ENCODE measurements at regions not wholly inside any gene's neighbourhood (a gene's known extent, or its start where the extent isn't known, plus 50 kb on each side); places are given as distances from the start of the nearest gene placed in this dataset.

DNA sequence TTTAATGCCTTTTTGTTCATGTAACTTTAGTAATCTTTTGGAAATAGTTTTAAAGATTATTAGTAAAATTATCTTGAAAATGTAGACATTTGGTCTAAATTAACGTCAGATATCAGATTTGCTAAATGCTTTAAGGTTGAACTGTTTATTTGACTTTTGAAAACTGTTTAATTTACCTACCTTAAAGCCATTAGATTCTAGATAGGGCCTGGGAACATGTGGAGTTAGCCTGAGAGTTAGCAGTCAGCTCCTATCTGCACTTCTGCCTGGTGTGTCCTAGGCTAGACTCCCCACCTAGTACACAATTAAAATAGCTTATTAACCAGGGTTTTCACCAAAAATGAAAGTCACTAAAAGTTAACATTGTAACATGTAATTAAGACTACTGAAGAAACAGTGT lies 53.7 kb upstream of the CFAP20DC start:
- no peak for DNase-seq (ENCODE audit: low read depth in 1 of 2, low spot score in 1 of 2)
- H3K4me3 ChIP-seq (replicated peaks; ENCODE audit: insufficient read depth, low read length): no peak overlapping the region
- TF ChIP-seq, protein P1, sequence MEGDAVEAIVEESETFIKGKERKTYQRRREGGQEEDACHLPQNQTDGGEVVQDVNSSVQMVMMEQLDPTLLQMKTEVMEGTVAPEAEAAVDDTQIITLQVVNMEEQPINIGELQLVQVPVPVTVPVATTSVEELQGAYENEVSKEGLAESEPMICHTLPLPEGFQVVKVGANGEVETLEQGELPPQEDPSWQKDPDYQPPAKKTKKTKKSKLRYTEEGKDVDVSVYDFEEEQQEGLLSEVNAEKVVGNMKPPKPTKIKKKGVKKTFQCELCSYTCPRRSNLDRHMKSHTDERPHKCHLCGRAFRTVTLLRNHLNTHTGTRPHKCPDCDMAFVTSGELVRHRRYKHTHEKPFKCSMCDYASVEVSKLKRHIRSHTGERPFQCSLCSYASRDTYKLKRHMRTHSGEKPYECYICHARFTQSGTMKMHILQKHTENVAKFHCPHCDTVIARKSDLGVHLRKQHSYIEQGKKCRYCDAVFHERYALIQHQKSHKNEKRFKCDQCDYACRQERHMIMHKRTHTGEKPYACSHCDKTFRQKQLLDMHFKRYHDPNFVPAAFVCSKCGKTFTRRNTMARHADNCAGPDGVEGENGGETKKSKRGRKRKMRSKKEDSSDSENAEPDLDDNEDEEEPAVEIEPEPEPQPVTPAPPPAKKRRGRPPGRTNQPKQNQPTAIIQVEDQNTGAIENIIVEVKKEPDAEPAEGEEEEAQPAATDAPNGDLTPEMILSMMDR (IDR thresholded peaks at IDR 0.05; ENCODE audit: insufficient read depth, low read length): no peak
- TF ChIP-seq SPI1 (IDR thresholded peaks at IDR 0.05; ENCODE audit: borderline replicate concordance, low read depth) (no peak), POLR2AphosphoS5 (IDR thresholded peaks at IDR 0.05; ENCODE audit: low read depth) (no peak), GABPA (IDR thresholded peaks at IDR 0.05; ENCODE audit: low read depth) (no peak)
- TF ChIP-seq, protein P2, sequence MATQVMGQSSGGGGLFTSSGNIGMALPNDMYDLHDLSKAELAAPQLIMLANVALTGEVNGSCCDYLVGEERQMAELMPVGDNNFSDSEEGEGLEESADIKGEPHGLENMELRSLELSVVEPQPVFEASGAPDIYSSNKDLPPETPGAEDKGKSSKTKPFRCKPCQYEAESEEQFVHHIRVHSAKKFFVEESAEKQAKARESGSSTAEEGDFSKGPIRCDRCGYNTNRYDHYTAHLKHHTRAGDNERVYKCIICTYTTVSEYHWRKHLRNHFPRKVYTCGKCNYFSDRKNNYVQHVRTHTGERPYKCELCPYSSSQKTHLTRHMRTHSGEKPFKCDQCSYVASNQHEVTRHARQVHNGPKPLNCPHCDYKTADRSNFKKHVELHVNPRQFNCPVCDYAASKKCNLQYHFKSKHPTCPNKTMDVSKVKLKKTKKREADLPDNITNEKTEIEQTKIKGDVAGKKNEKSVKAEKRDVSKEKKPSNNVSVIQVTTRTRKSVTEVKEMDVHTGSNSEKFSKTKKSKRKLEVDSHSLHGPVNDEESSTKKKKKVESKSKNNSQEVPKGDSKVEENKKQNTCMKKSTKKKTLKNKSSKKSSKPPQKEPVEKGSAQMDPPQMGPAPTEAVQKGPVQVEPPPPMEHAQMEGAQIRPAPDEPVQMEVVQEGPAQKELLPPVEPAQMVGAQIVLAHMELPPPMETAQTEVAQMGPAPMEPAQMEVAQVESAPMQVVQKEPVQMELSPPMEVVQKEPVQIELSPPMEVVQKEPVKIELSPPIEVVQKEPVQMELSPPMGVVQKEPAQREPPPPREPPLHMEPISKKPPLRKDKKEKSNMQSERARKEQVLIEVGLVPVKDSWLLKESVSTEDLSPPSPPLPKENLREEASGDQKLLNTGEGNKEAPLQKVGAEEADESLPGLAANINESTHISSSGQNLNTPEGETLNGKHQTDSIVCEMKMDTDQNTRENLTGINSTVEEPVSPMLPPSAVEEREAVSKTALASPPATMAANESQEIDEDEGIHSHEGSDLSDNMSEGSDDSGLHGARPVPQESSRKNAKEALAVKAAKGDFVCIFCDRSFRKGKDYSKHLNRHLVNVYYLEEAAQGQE (IDR thresholded peaks at IDR 0.05; ENCODE audit: insufficient replicate concordance, low read depth): no peak

DNA sequence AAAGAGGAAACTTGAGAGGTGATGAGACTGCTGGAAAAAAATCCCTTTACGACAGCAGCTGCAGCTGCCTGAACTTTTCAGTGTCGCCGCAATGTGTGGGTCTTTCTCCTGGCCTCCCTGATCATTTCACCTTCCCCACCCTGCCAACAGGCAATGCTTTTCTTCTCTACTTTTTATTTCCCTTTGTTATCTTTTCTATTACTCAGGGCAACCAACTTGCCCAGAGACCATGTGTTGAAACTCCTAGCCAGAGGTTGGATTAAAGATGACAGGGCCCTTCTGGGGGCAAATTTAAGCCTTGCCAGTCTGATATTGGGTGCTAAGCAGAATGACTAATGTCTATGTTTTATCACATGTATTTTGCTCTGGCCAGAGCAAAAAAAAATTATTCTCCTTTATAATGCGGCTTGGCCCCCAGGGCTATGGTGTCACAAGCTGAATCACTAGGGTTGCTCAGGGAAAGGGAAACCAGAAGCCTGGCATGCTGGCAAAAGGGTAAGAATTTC lies 51.5 kb upstream of the CFAP20DC start:
- DNase-seq (ENCODE audit: low read depth in 1 of 2, low spot score in 1 of 2): no peak
- Histone ChIP-seq H3K27me3 (ENCODE audit: insufficient read depth, poor library complexity, severe bottlenecking) (no peaks in the 10 kb centered on the region), H3K4me3 (replicated peaks; ENCODE audit: insufficient read depth, low read length) (no peak overlapping the region), H3K27ac (replicated peaks) (no peak overlapping the region)
- no peak for TF ChIP-seq GABPA (IDR thresholded peaks at IDR 0.05; ENCODE audit: low read depth)
- TF ChIP-seq SPI1 (IDR thresholded peaks at IDR 0.05; ENCODE audit: borderline replicate concordance, low read depth): no peak
- TF ChIP-seq, protein P2 (IDR thresholded peaks at IDR 0.05; ENCODE audit: insufficient replicate concordance, low read depth): no peak
- TF ChIP-seq, protein P1 (IDR thresholded peaks at IDR 0.05; ENCODE audit: insufficient read depth, low read length): no peak
- no peak for TF ChIP-seq POLR2AphosphoS5 (IDR thresholded peaks at IDR 0.05; ENCODE audit: low read depth)

More for the DNA sequence above, 53.7 kb upstream of the CFAP20DC start:
- Histone ChIP-seq H3K27me3 (ENCODE audit: insufficient read depth, poor library complexity, severe bottlenecking) (no peaks in the 10 kb centered on the region), H3K27ac (replicated peaks) (no peak overlapping the region)

All from HL-60 (cell line).